ENCODE measurements at regions not wholly inside any gene's neighbourhood (a gene's known extent, or its start where the extent isn't known, plus 50 kb on each side); places are given as distances from the start of the nearest gene placed in this dataset.

GRCh38 chr3:117609330-117609729, 899.8 kb downstream of the TUSC7 start:
- Histone ChIP-seq H3K14ac (ENCODE audit: insufficient read length) (no peak overlapping the region), H2BK120ac (replicated peaks; ENCODE audit: low read depth, low read length) (no peak overlapping the region), H3K9ac (replicated peaks in 1 of 4; ENCODE audit: extremely low read depth in 1 of 4, low read depth in 3 of 4, low read length in 3 of 4) (no peak overlapping the region), H2BK5ac (ENCODE audit: low read depth, low read length) (no peak overlapping the region), H2AK5ac (ENCODE audit: low read depth, low read length) (no peak overlapping the region), H4K20me1 (replicated peaks in 1 of 2; ENCODE audit: control insufficient read depth in 1 of 2, insufficient read depth in 2 of 2, low read length in 2 of 2) (no peaks in the 10 kb centered on the region), H3K9me3 (ENCODE audit: insufficient read depth in 2 of 2, low read depth in 1 of 2, low read length in 1 of 2) (no peaks in the 10 kb centered on the region), H3K27me3 (replicated peaks in 1 of 4; ENCODE audit: control insufficient read depth in 3 of 4, extremely low read depth in 1 of 4, insufficient read depth in 3 of 4, low read length in 3 of 4) (no peaks in the 10 kb centered on the region), H3K4me3 (ENCODE audit: extremely low read depth in 1 of 4, insufficient read depth in 2 of 4, low read depth in 3 of 4, low read length in 4 of 4) (no peak overlapping the region), H3K23me2 (ENCODE audit: low read depth, low read length) (no peaks in the 10 kb centered on the region), H3K36me3 (ENCODE audit: control insufficient read depth in 2 of 4, insufficient read depth in 4 of 4, low read length in 3 of 4) (no peaks in the 10 kb centered on the region), H2AFZ (ENCODE audit: low read length) (no peak overlapping the region), H2BK12ac (ENCODE audit: low read depth, low read length) (no peak overlapping the region), H4K91ac (replicated peaks; ENCODE audit: insufficient read length, low read length) (no peak overlapping the region), H3K27ac (ENCODE audit: low read depth, low read length) (no peak overlapping the region), H3K23ac (ENCODE audit: insufficient read length) (no peak overlapping the region), H2BK15ac (ENCODE audit: low read length) (no peak overlapping the region), H3K18ac (ENCODE audit: extremely low read depth, low read length) (no peak overlapping the region), H3K4me1 (replicated peaks in 1 of 4; ENCODE audit: control insufficient read depth in 3 of 4, insufficient read depth in 4 of 4, low read length in 3 of 4) (no peaks in the 10 kb centered on the region), H3K4me2 (ENCODE audit: insufficient read depth in 1 of 2, low read depth in 2 of 2, low read length in 2 of 2) (no peak overlapping the region), H3K56ac (replicated peaks; ENCODE audit: insufficient read length, low read depth, low read length) (no peak overlapping the region), H4K5ac (ENCODE audit: insufficient read length, low read depth, low read length) (no peak overlapping the region), H4K8ac (ENCODE audit: extremely low read depth, insufficient read depth, low read length) (no peak overlapping the region), H3K79me1 (ENCODE audit: low read depth, low read length) (no peaks in the 10 kb centered on the region), H2BK20ac (ENCODE audit: low read length) (no peak overlapping the region), H3K79me2 (ENCODE audit: control insufficient read depth in 1 of 2, insufficient read depth in 2 of 2, low read length in 2 of 2) (no peaks in the 10 kb centered on the region), H3K4ac (replicated peaks; ENCODE audit: insufficient read length, low read depth, low read length) (no peak overlapping the region)
- no peak for DNase-seq (ENCODE audit: low read depth in 1 of 2, low spot score in 2 of 2)
- FAIRE-seq, result no peak
- TF ChIP-seq MAFK (IDR thresholded peaks at IDR 0.05; ENCODE audit: low read depth, low read length) (peak; percentile 64), ATF2 (IDR thresholded peaks at IDR 0.05; ENCODE audit: low read length) (no peak)
- 78% methylated on average over 4 of the region's 4 CpGs; no CpG with 5 or more reads in 1 of the 2 experiments for WGBS, 2 experiments (ENCODE audit: extremely low coverage in 1 of 2, insufficient coverage in 1 of 2, insufficient read length in 1 of 2, insufficient replicate concordance in 2 of 2, low coverage in 1 of 2, low lambda C conversion rate in 2 of 2, missing lambda C conversion rate in 1 of 2)
- CTCF ChIA-PET (ENCODE audit: partially characterized antibody), result interaction anchor here (0.7 to 1.5 kb wide), 3 partner anchors 109 to 388 kb away, joined by 4 read pairs; no protein-coding TSS in a partner anchor
- POLR2A ChIA-PET (ENCODE audit: partially characterized antibody), result no interaction called here
